Right atrium auricular region (tissue), 2 donors: ENCODE measurements at regions not wholly inside any gene's neighbourhood (a gene's known extent, or its start where the extent isn't known, plus 50 kb on each side); places are given as distances from the start of the nearest gene placed in this dataset.
A peak's percentile ranks its signal among the peaks of the same experiment; 100 is the strongest.

ENCODE experiments used
- DNase-seq: peaks from one replicate; pipeline ENCODE4 v3.0.0-alpha.2; 2019; ENCODE audit warnings: low spot score
- H3K27ac ChIP-seq, 2 donors: fragments of 200-600 bp; sonication (generic); 1 replicate in 1 of 2; 2 replicates in 1 of 2; pipeline ENCODE4 v1.5.1; 2016 to 2019
- H3K27me3 ChIP-seq, 2 donors: fragments of 200-600 bp; sonication (generic); one replicate each; pipeline versions ENCODE4 v1.5.1 to v1.6.0; 2017 to 2019
- H3K36me3 ChIP-seq: fragments of 200-600 bp; sonication (generic); one replicate; pipeline ENCODE4 v1.5.1; 2016
- H3K4me1 ChIP-seq, 2 donors: fragments of 200-600 bp; sonication (generic); one replicate each; pipeline versions ENCODE4 v1.5.1 to v1.6.0; 2017 to 2019
- H3K4me3 ChIP-seq, 2 donors: fragments of 200-600 bp; sonication (generic); 1 replicate in 1 of 2; 2 replicates in 1 of 2; pipeline ENCODE4 v1.5.1; 2017 to 2019; ENCODE audit warnings: mild to moderate bottlenecking in 1 of 2, moderate library complexity in 1 of 2
- H3K9me3 ChIP-seq, 2 donors: fragments of 200-600 bp; sonication (generic); one replicate each; pipeline ENCODE4 v1.5.1; 2019
- TF ChIP-seq, protein P1 (sequence below), 2 donors: fragments of 200-600 bp; sonication (generic); IDR thresholded peaks; one replicate each; pipeline ENCODE4 v1.5.1; 2019; ENCODE audit warnings: antibody characterized with exemption in 2 of 2

DNA sequence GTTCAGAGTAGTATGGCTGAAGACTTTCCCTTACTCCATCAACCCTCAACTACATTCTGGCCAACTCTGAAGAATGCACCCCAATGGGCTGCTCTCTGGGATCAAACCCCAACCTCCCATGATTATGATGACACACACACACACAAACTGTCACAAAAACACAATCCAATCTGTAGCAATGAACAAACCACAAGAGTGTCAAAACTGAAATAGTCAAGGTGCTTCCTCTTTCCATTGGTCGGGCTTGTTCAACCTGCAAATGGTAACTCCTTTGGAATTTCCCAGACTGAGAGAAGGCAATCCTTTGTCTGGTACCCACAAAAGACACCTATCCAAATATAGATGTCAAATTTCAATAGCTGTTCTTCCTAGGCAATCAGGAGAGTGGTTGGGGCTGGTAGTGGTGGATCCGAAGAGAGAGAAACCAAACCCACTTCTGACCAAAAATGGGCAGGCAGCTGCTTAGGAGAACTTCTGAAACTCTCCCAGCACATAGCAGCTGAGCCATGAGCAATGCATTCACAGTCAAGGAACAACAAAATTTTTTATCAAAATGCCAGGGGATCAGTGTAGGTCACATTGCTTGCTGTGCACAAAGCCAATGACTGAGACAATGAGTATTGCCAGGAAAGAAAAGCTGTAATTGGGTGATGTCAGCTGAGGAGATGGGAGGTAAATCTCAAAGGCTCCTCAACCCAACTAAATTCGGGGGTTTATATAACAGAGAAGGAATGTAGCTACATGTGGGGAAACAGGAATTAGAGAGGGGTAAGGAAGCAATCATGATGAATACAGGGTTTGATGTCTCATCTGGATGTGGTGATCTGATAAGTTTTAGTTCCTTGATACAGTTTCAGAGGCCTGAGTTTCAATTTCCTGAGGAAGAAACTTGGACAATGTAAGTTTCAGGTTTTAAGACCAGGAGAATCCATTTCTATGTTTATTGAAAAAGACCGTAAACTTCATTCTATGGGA is 191.4 kb downstream of the KITLG start:
- no peak overlapping the region for H3K4me3 ChIP-seq
- no peak for DNase-seq
- H3K36me3 ChIP-seq: no peaks in the 10 kb centered on the region
- TF ChIP-seq, protein P1, sequence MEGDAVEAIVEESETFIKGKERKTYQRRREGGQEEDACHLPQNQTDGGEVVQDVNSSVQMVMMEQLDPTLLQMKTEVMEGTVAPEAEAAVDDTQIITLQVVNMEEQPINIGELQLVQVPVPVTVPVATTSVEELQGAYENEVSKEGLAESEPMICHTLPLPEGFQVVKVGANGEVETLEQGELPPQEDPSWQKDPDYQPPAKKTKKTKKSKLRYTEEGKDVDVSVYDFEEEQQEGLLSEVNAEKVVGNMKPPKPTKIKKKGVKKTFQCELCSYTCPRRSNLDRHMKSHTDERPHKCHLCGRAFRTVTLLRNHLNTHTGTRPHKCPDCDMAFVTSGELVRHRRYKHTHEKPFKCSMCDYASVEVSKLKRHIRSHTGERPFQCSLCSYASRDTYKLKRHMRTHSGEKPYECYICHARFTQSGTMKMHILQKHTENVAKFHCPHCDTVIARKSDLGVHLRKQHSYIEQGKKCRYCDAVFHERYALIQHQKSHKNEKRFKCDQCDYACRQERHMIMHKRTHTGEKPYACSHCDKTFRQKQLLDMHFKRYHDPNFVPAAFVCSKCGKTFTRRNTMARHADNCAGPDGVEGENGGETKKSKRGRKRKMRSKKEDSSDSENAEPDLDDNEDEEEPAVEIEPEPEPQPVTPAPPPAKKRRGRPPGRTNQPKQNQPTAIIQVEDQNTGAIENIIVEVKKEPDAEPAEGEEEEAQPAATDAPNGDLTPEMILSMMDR (IDR thresholded peaks at IDR 0.05): no peak
- H3K4me1 ChIP-seq: no peaks in the 10 kb centered on the region
- no peak overlapping the region for H3K27ac ChIP-seq
- no peaks in the 10 kb centered on the region for H3K9me3 ChIP-seq
- no peaks in the 10 kb centered on the region for H3K27me3 ChIP-seq

DNA sequence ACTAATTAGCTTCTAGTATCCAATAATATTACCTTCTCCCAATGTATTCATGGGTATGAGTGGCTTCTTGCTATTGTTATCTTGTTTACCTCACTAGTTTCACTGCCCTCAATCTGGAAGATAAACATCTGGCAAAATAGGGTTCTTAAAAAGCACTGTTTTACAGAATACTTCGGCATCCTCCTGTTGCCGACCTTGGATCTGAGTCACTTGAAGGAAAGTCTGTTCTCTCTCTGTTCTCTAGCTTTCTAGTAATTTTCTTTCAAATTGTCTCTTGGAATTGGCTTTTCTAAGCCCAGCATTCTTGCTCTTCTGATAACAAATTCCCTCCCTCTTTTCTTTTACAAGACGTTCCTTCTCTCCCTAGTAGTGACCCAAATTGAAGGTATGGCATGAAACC is 189.5 kb downstream of the KITLG start:
- TF ChIP-seq, protein P1 (IDR thresholded peaks at IDR 0.05): no peak
- no peak overlapping the region for H3K27ac ChIP-seq
- H3K4me1 ChIP-seq: no peaks in the 10 kb centered on the region
- H3K27me3 ChIP-seq: no peaks in the 10 kb centered on the region
- no peak overlapping the region for H3K4me3 ChIP-seq
- H3K36me3 ChIP-seq: no peaks in the 10 kb centered on the region
- no peak for DNase-seq
- H3K9me3 ChIP-seq: peaks cover 0 to 6% of the 10 kb centered on the region in 2 donors

DNA sequence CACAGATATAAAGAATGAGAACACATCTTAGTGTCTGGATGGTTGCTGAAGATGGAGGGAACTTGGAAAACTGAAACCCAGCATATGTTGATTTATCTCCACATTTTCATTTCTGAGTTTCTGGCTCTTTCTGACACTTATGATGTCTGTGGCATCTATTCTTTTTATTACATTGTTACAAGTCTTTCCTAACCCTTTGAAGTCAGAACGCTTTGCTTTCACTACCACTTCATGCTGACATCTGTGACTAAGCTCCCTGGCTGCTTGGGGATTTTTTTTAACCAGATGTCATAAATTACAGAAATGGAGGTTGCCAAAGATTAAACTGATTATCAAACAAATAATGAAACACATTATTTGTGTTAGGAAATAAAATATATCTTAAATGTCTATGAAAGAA is 188.7 kb downstream of the KITLG start:
- no peak for DNase-seq

DNA sequence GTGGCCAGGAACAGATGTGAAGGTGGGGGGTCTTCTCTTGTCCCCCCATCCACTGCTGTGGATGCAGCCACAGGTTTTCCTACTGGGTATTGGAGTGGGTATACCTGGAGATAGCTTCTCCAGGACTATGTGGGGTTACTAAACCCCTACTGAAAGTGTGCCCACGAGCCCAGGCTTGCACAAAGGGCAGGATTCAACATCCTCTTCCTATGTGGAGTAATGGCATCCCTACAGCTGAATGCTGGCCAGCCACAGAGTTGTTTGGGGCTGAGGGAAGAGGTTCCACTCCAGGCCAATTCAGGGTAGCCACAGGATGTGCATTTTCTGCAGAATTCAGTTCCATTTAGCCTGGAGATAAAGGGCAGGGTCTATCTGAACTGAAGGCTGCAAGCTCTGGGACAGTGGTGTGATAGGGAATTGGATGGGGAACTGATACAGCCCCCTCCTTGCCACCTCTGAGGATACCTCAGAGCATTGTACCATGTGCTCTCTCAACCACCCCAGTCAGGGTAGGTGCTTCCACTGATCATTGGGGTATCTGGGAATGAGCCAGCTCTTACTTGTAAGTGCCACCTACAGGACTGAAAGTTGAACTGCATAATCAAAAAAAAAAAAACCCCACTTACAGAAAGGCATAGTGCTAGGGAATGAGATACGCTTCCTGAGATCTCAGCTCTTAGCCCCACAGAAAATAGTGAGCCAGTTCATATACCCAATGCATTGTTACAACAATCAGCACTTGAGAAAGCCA is 187.1 kb downstream of the KITLG start:
- H3K4me3 ChIP-seq: no peak overlapping the region
- H3K36me3 ChIP-seq: no peaks in the 10 kb centered on the region
- TF ChIP-seq, protein P1 (IDR thresholded peaks at IDR 0.05): peak in 1 of 2 donors; percentile 28
- H3K4me1 ChIP-seq: no peaks in the 10 kb centered on the region
- no peak overlapping the region for H3K27ac ChIP-seq
- peaks cover 0 to 6% of the 10 kb centered on the region in 2 donors for H3K9me3 ChIP-seq
- H3K27me3 ChIP-seq: no peaks in the 10 kb centered on the region
- no peak for DNase-seq

More for the DNA sequence above, 188.7 kb downstream of the KITLG start:
- no peak overlapping the region for H3K4me3 ChIP-seq
- H3K9me3 ChIP-seq: peaks cover 0 to 6% of the 10 kb centered on the region in 2 donors
- no peak overlapping the region for H3K27ac ChIP-seq
- H3K4me1 ChIP-seq: no peaks in the 10 kb centered on the region
- no peaks in the 10 kb centered on the region for H3K27me3 ChIP-seq
- H3K36me3 ChIP-seq: no peaks in the 10 kb centered on the region
- TF ChIP-seq, protein P1 (IDR thresholded peaks at IDR 0.05): no peak

DNA sequence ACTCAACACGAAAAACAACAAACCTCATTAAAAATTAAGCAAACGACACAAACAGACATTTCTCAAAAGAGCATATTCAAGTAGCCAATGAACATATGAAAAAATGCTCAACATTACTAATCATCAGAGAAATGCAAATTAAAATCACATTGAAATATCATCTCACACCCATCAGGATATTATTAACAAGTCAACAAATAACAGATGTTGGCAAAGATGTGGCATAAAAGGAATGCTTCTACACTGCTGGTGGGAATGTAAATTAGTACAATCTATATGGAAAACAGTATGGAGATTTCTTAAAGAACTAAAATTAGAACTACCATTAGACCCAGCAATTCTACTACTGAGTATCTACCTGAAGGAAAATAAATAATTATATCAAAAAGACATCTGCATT is 182.2 kb downstream of the KITLG start:
- Histone ChIP-seq H3K9me3 (peaks cover 0 to 6% of the 10 kb centered on the region in 2 donors), H3K27ac (no peak overlapping the region), H3K36me3 (no peaks in the 10 kb centered on the region), H3K27me3 (no peaks in the 10 kb centered on the region), H3K4me3 (no peak overlapping the region), H3K4me1 (no peaks in the 10 kb centered on the region)
- no peak for DNase-seq
- TF ChIP-seq, protein P1 (IDR thresholded peaks at IDR 0.05): no peak
